Hindlimb muscle (tissue), 1 donor: ENCODE measurements at regions not wholly inside any gene's neighbourhood (a gene's known extent, or its start where the extent isn't known, plus 50 kb on each side); places are given as distances from the start of the nearest gene placed in this dataset.
A peak's percentile ranks its signal among the peaks of the same experiment; 100 is the strongest.

Experiments
- DNase-seq: peaks from one replicate; pipeline ENCODE4 v3.0.0-alpha.2; 2013

- DNase-seq: no peak
These were observed 394.9 kb downstream of the BCL11B start for GRCh38 chr14:98877065-98877464.

GRCh38 chr14:98878282-98878681 lies 393.7 kb downstream of the BCL11B start:
- no peak for DNase-seq

GRCh38 chr14:98886982-98887381 lies 385.0 kb downstream of the BCL11B start:
- DNase-seq: no peak

- DNase-seq: no peak
These were observed 383.7 kb downstream of the BCL11B start for GRCh38 chr14:98888281-98888680.

- no peak for DNase-seq
These were observed 382.8 kb downstream of the BCL11B start for GRCh38 chr14:98888927-98889835.

- no peak for DNase-seq
These were observed 382.2 kb downstream of the BCL11B start for GRCh38 chr14:98889836-98890185.

GRCh38 chr14:98890556-98891340 lies 381.2 kb downstream of the BCL11B start:
- no peak for DNase-seq

GRCh38 chr14:98893675-98894074 lies 378.3 kb downstream of the BCL11B start:
- DNase-seq: no peak

- DNase-seq: no peak
These were observed 377.4 kb downstream of the BCL11B start for GRCh38 chr14:98894600-98894999.

GRCh38 chr14:98896449-98896848 lies 375.5 kb downstream of the BCL11B start:
- DNase-seq: no peak

GRCh38 chr14:98897605-98898309 lies 374.2 kb downstream of the BCL11B start:
- DNase-seq: no peak

- no peak for DNase-seq
These were observed 372.6 kb downstream of the BCL11B start for GRCh38 chr14:98899441-98899840.

- DNase-seq: no peak
These were observed 371.8 kb downstream of the BCL11B start for GRCh38 chr14:98900236-98900635.

GRCh38 chr14:98900798-98901197 lies 371.2 kb downstream of the BCL11B start:
- no peak for DNase-seq

GRCh38 chr14:98901511-98902205 lies 370.3 kb downstream of the BCL11B start:
- no peak for DNase-seq

GRCh38 chr14:98903371-98903770 lies 368.6 kb downstream of the BCL11B start:
- DNase-seq: no peak

GRCh38 chr14:98904677-98905076 lies 367.3 kb downstream of the BCL11B start:
- no peak for DNase-seq

- peak; percentile 30 for DNase-seq
These were observed 365.6 kb downstream of the BCL11B start for GRCh38 chr14:98906123-98906995.

- DNase-seq: no peak
These were observed 364.7 kb downstream of the BCL11B start for GRCh38 chr14:98907271-98907670.

- DNase-seq: peak; percentile 23
These were observed 363.9 kb downstream of the BCL11B start for GRCh38 chr14:98908050-98908449.

- DNase-seq: no peak
These were observed 362.6 kb downstream of the BCL11B start for GRCh38 chr14:98909251-98909944.
